ENCODE measurements at regions not wholly inside any gene's neighbourhood (a gene's known extent, or its start where the extent isn't known, plus 50 kb on each side); places are given as distances from the start of the nearest gene placed in this dataset.

DNA sequence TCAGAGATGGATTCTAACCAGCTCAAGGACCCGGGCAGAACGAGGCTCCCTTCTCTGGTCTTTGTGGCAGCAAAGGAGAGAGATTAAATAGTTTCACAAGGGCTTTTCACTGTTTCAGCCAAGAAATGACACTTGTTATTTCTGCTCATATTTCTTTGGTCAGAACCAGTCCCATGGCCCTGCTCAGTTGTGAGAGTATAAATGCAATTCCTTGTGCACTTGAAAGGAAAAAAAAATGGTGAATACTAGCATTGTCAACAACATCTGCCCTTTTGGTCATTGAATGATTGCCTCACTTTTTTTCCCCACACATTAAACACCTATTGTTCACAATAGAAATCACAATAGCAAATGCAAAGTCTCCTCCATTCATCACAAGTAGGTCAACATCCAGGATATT lies 104.4 kb downstream of the RDH14 start:
- Histone ChIP-seq H3K4me1 (ENCODE audit: control insufficient read depth, insufficient read depth, low read length) (no peaks in the 10 kb centered on the region), H3K27ac (ENCODE audit: extremely low read depth, low read depth, low read length) (no peak overlapping the region), H3K36me3 (ENCODE audit: control insufficient read depth in 2 of 2, insufficient read depth in 1 of 2, low read length in 2 of 2) (no peaks in the 10 kb centered on the region), H3K9me3 (ENCODE audit: control insufficient read depth, insufficient read depth, low read depth, low read length) (no peaks in the 10 kb centered on the region), H3K4me3 (ENCODE audit: low read depth, low read length) (no peak overlapping the region)
- no peak for TF ChIP-seq ZIC2 (tag by site-specific recombination; IDR thresholded peaks at IDR 0.05)
- no peak for TF ChIP-seq REPIN1 (tag by site-specific recombination; IDR thresholded peaks at IDR 0.05; ENCODE audit: low read depth)
- TF ChIP-seq KLF10 (tag by site-specific recombination; IDR thresholded peaks at IDR 0.05), result no peak
- no peak for TF ChIP-seq ZNF501 (tag by site-specific recombination; IDR thresholded peaks at IDR 0.05)
- no peak for TF ChIP-seq ZNF366 (tag by site-specific recombination; conservative IDR thresholded peaks at IDR 0.05)
- no peak for TF ChIP-seq ZNF416 (tag by site-specific recombination; IDR thresholded peaks at IDR 0.05)
- TF ChIP-seq ZNF530 (tag by site-specific recombination; IDR thresholded peaks at IDR 0.05; ENCODE audit: low read depth), result no peak
- no peak for TF ChIP-seq SCRT1 (tag by site-specific recombination; IDR thresholded peaks at IDR 0.05; ENCODE audit: borderline replicate concordance)
- TF ChIP-seq ZNF423 (tag by site-specific recombination; IDR thresholded peaks at IDR 0.05), result no peak
- no peak for TF ChIP-seq ZNF335 (tag by site-specific recombination; conservative IDR thresholded peaks at IDR 0.05)
- no peak for TF ChIP-seq ZFP37 (tag by site-specific recombination; IDR thresholded peaks at IDR 0.05)
- TF ChIP-seq, protein P1, sequence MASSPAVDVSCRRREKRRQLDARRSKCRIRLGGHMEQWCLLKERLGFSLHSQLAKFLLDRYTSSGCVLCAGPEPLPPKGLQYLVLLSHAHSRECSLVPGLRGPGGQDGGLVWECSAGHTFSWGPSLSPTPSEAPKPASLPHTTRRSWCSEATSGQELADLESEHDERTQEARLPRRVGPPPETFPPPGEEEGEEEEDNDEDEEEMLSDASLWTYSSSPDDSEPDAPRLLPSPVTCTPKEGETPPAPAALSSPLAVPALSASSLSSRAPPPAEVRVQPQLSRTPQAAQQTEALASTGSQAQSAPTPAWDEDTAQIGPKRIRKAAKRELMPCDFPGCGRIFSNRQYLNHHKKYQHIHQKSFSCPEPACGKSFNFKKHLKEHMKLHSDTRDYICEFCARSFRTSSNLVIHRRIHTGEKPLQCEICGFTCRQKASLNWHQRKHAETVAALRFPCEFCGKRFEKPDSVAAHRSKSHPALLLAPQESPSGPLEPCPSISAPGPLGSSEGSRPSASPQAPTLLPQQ (tag by site-specific recombination; IDR thresholded peaks at IDR 0.05), result no peak
- TF ChIP-seq ZNF211 (tag by site-specific recombination; IDR thresholded peaks at IDR 0.05; ENCODE audit: low read depth), result no peak
- CTCF ChIA-PET, result no interaction called here
- POLR2A ChIA-PET, result no interaction called here

GRCh38 chr2:18455236-18455862 lies 105.1 kb downstream of the RDH14 start:
- H3K4me3 ChIP-seq (ENCODE audit: low read depth, low read length), result no peak overlapping the region
- H3K4me1 ChIP-seq (ENCODE audit: control insufficient read depth, insufficient read depth, low read length), result no peaks in the 10 kb centered on the region
- POLR2A ChIA-PET, result no interaction called here
- no peaks in the 10 kb centered on the region for H3K36me3 ChIP-seq (ENCODE audit: control insufficient read depth in 2 of 2, insufficient read depth in 1 of 2, low read length in 2 of 2)
- CTCF ChIA-PET, result no interaction called here
- no peak for TF ChIP-seq KLF1 (tag by site-specific recombination; IDR thresholded peaks at IDR 0.05)
- no peak for TF ChIP-seq ZNF239 (tag by site-specific recombination; IDR thresholded peaks at IDR 0.05)
- TF ChIP-seq SALL2 (tag by site-specific recombination; IDR thresholded peaks at IDR 0.05; ENCODE audit: borderline replicate concordance), result no peak
- TF ChIP-seq YY1 (tag by site-specific recombination; IDR thresholded peaks at IDR 0.05), result no peak
- no peak for TF ChIP-seq ZBTB10 (tag by site-specific recombination; IDR thresholded peaks at IDR 0.05)
- TF ChIP-seq OVOL3 (tag by site-specific recombination; IDR thresholded peaks at IDR 0.05), result no peak
- TF ChIP-seq WT1 (tag by site-specific recombination; IDR thresholded peaks at IDR 0.05), result no peak
- TF ChIP-seq EGR2 (tag by site-specific recombination; IDR thresholded peaks at IDR 0.05; ENCODE audit: low read depth), result no peak
- TF ChIP-seq ZNF350 (tag by site-specific recombination; IDR thresholded peaks at IDR 0.05), result no peak
- no peak for TF ChIP-seq ZNF223 (tag by site-specific recombination; IDR thresholded peaks at IDR 0.05)
- TF ChIP-seq ZFP3 (tag by site-specific recombination; IDR thresholded peaks at IDR 0.05; ENCODE audit: low read depth), result no peak
- no peak for TF ChIP-seq ZNF837 (tag by site-specific recombination; IDR thresholded peaks at IDR 0.05)
- no peak for TF ChIP-seq ZNF19 (tag by site-specific recombination; IDR thresholded peaks at IDR 0.05; ENCODE audit: low read depth)
- H3K27ac ChIP-seq (ENCODE audit: extremely low read depth, low read depth, low read length), result no peak overlapping the region
- H3K9me3 ChIP-seq (ENCODE audit: control insufficient read depth, insufficient read depth, low read depth, low read length), result no peaks in the 10 kb centered on the region

All from HEK293 (cell line).